A549 (cell line): ENCODE measurements at regions not wholly inside any gene's neighbourhood (a gene's known extent, or its start where the extent isn't known, plus 50 kb on each side); places are given as distances from the start of the nearest gene placed in this dataset.

ENCODE experiments used
- ATAC-seq, 2 experiments: fragments of 200-7000 bp in 1 of 2; fragments of >200 bp in 1 of 2; cut with Nextera tagmentation in 1 of 2; cut with Tn5 transposase in 1 of 2; 3 replicates each; pipeline versions ENCODE4 v1.8.0 to v1.9.1; 2018 to 2020; ENCODE audit warnings: mild to moderate bottlenecking in 1 of 2, moderate library complexity in 1 of 2
- CTCF ChIA-PET: fragments of 300-600 bp; sonication (Branson Sonifier 250); formaldehyde crosslinking; extraction: SDS; loops from one replicate; lab custom pipeline; 2021; ENCODE audit warnings: antibody characterized with exemption, inconsistent platforms; lab: Yijun Ruan, JAX
- POLR2A ChIA-PET: fragments of 350-600 bp; formaldehyde crosslinking; extraction: SDS; loops from one replicate; lab custom pipeline; 2021; ENCODE audit warnings: antibody characterized with exemption, inconsistent platforms; lab: Yijun Ruan, JAX
- DNase-seq, 2 experiments: peaks; one replicate each; pipeline versions ENCODE4 v3.0.0 to v3.0.0-alpha.2; 2011 to 2016; ENCODE audit warnings: low read depth in 1 of 2, low spot score in 1 of 2
- FAIRE-seq: peaks from 2 replicates; lab custom pipeline; 2011; peaks lifted over from hg19 to GRCh38; lab: Jason Lieb, UNC
- H3K27ac ChIP-seq, 2 experiments: fragments of >200 bp; sonication (Bioruptor Twin); formaldehyde crosslinking; 3 replicates each; pipeline ENCODE4 v1.5.1; 2016 to 2017
- H3K4me1 ChIP-seq: fragments of >200 bp; sonication (Bioruptor Twin); formaldehyde crosslinking; 3 replicates; pipeline ENCODE4 v1.6.1; 2016
- H3K4me2 ChIP-seq: fragments of >200 bp; sonication (Bioruptor Twin); formaldehyde crosslinking; 3 replicates; pipeline ENCODE4 v1.6.1; 2016
- H3K4me3 ChIP-seq: fragments of >200 bp; sonication (Bioruptor Twin); formaldehyde crosslinking; 3 replicates; pipeline ENCODE4 v1.5.1; 2016
- H3K9me3 ChIP-seq: fragments of >200 bp; sonication (Bioruptor Twin); formaldehyde crosslinking; 3 replicates; pipeline ENCODE4 v1.6.1; 2016
- BCL3 ChIP-seq: fragments of >200 bp; sonication (Bioruptor Twin); formaldehyde crosslinking; IDR thresholded peaks from 3 replicates; pipeline ENCODE4 v1.6.1; 2016
- CBX8 ChIP-seq: fragments of 200-600 bp; sonication (generic); IDR thresholded peaks from 2 replicates; pipeline ENCODE4 v1.6.1; 2016
- CEBPB ChIP-seq, 2 experiments: fragments of >200 bp in 1 of 2; sonication (Bioruptor Twin) in 1 of 2; formaldehyde crosslinking in 1 of 2; IDR thresholded peaks; 2 replicates each; pipeline ENCODE4 v1.6.1; 2012 to 2016
- CHD2 ChIP-seq: fragments of 150-350 bp; IDR thresholded peaks from 2 replicates; pipeline ENCODE4 v1.6.1; 2014; ENCODE audit warnings: low read length; ENCODE audit not compliant: partially characterized antibody
- E2F6 ChIP-seq: IDR thresholded peaks from 2 replicates; pipeline ENCODE4 v1.6.1; 2012; ENCODE audit warnings: low read depth, borderline replicate concordance
- EHF ChIP-seq: fragments of 250-450 bp; sonication (Bioruptor Pico); IDR thresholded peaks from 2 replicates; pipeline ENCODE4 v1.5.0; 2020; ENCODE audit warnings: mild to moderate bottlenecking
- EHMT2 ChIP-seq: fragments of 200-600 bp; sonication (generic); IDR thresholded peaks from 2 replicates; pipeline ENCODE4 v1.6.1; 2016; ENCODE audit warnings: antibody characterized with exemption, low read depth, mild to moderate bottlenecking, moderate library complexity
- ESRRA ChIP-seq: fragments of 150-350 bp; IDR thresholded peaks from 2 replicates; pipeline ENCODE4 v1.6.1; 2014; ENCODE audit warnings: mild to moderate bottlenecking, low read length, borderline replicate concordance
- FOSB ChIP-seq: fragments of 250-450 bp; sonication (Bioruptor Pico); IDR thresholded peaks from 2 replicates; pipeline ENCODE4 v1.5.0; 2020; ENCODE audit warnings: mild to moderate bottlenecking, moderate library complexity
- FOSL2 ChIP-seq, 2 experiments: fragments of 450-650 bp in 1 of 2; fragments of >200 bp in 1 of 2; sonication (Bioruptor Twin) in 1 of 2; formaldehyde crosslinking; IDR thresholded peaks; 2 replicates each; pipeline versions ENCODE4 v1.5.0 to v1.6.1; 2016 to 2020; ENCODE audit warnings: mild to moderate bottlenecking in 1 of 2, moderate library complexity in 1 of 2
- GATA3 ChIP-seq: IDR thresholded peaks from 2 replicates; pipeline ENCODE4 v1.6.1; 2012; ENCODE audit warnings: borderline replicate concordance
- HEYL ChIP-seq: fragments of 250-450 bp; sonication (Bioruptor Pico); IDR thresholded peaks from 2 replicates; pipeline ENCODE4 v1.8.0; 2021; ENCODE audit warnings: mild to moderate bottlenecking, moderate library complexity
- HMGXB4 ChIP-seq: fragments of 250-450 bp; sonication (Bioruptor Pico); IDR thresholded peaks from 2 replicates; pipeline ENCODE4 v1.5.0; 2021; ENCODE audit warnings: mild to moderate bottlenecking, moderate library complexity, borderline replicate concordance
- HOXB13 ChIP-seq: fragments of 250-450 bp; sonication (Bioruptor Pico); IDR thresholded peaks from 2 replicates; pipeline ENCODE4 v1.5.0; 2020; ENCODE audit warnings: low read depth, mild to moderate bottlenecking, moderate library complexity
- HOXB5 ChIP-seq: fragments of 250-450 bp; sonication (Bioruptor Pico); IDR thresholded peaks from 2 replicates; pipeline ENCODE4 v1.5.0; 2020; ENCODE audit warnings: mild to moderate bottlenecking, moderate library complexity
- MAZ ChIP-seq: fragments of 150-350 bp; IDR thresholded peaks from 2 replicates; pipeline ENCODE4 v1.6.1; 2014; ENCODE audit warnings: antibody characterized with exemption, low read depth, low read length, borderline replicate concordance
- NFE2L2 ChIP-seq: fragments of 150-350 bp; conservative IDR thresholded peaks from 2 replicates; pipeline ENCODE4 v1.6.1; 2014; ENCODE audit warnings: low read length
- PHF8 ChIP-seq: fragments of 200-600 bp; sonication (generic); IDR thresholded peaks from 2 replicates; pipeline ENCODE4 v1.6.1; 2016; ENCODE audit warnings: low read depth, mild to moderate bottlenecking, antibody characterized with exemption, moderate library complexity, borderline replicate concordance
- POLR2A ChIP-seq: IDR thresholded peaks from 2 replicates; pipeline ENCODE4 v1.6.1; 2012; ENCODE audit warnings: mild to moderate bottlenecking, low read length
- POLR2AphosphoS2 ChIP-seq: conservative IDR thresholded peaks from 2 replicates; pipeline ENCODE4 v1.6.1; 2012; ENCODE audit warnings: low read length, improper control_type of control experiment, inconsistent platforms
- RARB ChIP-seq: fragments of 250-450 bp; sonication (Bioruptor Pico); IDR thresholded peaks from 2 replicates; pipeline ENCODE4 v1.8.0; 2021; ENCODE audit warnings: mild to moderate bottlenecking, moderate library complexity
- RFX5 ChIP-seq: fragments of 450-650 bp; IDR thresholded peaks from 2 replicates; pipeline ENCODE4 v1.7.1; 2014; ENCODE audit warnings: antibody characterized with exemption, mild to moderate bottlenecking, moderate library complexity
- TFCP2L1 ChIP-seq: fragments of 250-450 bp; sonication (Bioruptor Pico); IDR thresholded peaks from 2 replicates; pipeline ENCODE4 v1.5.0; 2021; ENCODE audit warnings: mild to moderate bottlenecking
- USF2 ChIP-seq: fragments of 450-650 bp; IDR thresholded peaks from 2 replicates; pipeline ENCODE4 v1.6.1; 2014; ENCODE audit warnings: antibody characterized with exemption
- ZFP36 ChIP-seq: fragments of 450-650 bp; IDR thresholded peaks from 2 replicates; pipeline ENCODE4 v1.6.1; 2014; ENCODE audit warnings: borderline replicate concordance; ENCODE audit not compliant: partially characterized antibody
- ZSCAN20 ChIP-seq: fragments of 250-450 bp; sonication (Bioruptor Pico); IDR thresholded peaks from 2 replicates; pipeline ENCODE4 v1.8.0; 2022; ENCODE audit warnings: mild to moderate bottlenecking, moderate library complexity
- WGBS: methylation state at CpG from one replicate; pipeline ENCODE4 v1.1.6; 2017; ENCODE audit errors: missing lambda C conversion rate; 5-methylcytosine and 5-hydroxymethylcytosine counted together
- TF ChIP-seq, protein P1 (sequence below): fragments of 250-450 bp; sonication (Bioruptor Pico); IDR thresholded peaks from 2 replicates; pipeline ENCODE4 v1.5.0; 2020; ENCODE audit warnings: low read depth, mild to moderate bottlenecking, moderate library complexity
- TF ChIP-seq, protein P2 (sequence below): fragments of >200 bp; sonication (Bioruptor Twin); formaldehyde crosslinking; IDR thresholded peaks from 3 replicates; pipeline ENCODE4 v1.5.1; 2016
- TF ChIP-seq, protein P3 (sequence below): IDR thresholded peaks from 2 replicates; pipeline ENCODE4 v1.6.1; 2012

- Histone ChIP-seq H3K4me1 (no peaks in the 10 kb centered on the region), H3K4me3 (no peak overlapping the region), H3K27ac (no peak overlapping the region), H3K4me2 (no peak overlapping the region), H3K9me3 (no peaks in the 10 kb centered on the region)
- CTCF ChIA-PET, result no interaction called here
- FAIRE-seq, result no peak
- no peak for ATAC-seq
- POLR2A ChIA-PET, result no interaction called here
- TF ChIP-seq NFE2L2 (no peak), EHF (CRISPR knock-in tag) (no peak), ZFP36 (no peak), TFCP2L1 (CRISPR knock-in tag) (no peak), HEYL (CRISPR knock-in tag) (no peak), POLR2AphosphoS2 (no peak), CHD2 (no peak), BCL3 (no peak), HOXB5 (CRISPR knock-in tag) (no peak)
- TF ChIP-seq, protein P1, sequence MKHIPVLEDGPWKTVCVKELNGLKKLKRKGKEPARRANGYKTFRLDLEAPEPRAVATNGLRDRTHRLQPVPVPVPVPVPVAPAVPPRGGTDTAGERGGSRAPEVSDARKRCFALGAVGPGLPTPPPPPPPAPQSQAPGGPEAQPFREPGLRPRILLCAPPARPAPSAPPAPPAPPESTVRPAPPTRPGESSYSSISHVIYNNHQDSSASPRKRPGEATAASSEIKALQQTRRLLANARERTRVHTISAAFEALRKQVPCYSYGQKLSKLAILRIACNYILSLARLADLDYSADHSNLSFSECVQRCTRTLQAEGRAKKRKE (CRISPR knock-in tag), result no peak
- TF ChIP-seq, protein P2, sequence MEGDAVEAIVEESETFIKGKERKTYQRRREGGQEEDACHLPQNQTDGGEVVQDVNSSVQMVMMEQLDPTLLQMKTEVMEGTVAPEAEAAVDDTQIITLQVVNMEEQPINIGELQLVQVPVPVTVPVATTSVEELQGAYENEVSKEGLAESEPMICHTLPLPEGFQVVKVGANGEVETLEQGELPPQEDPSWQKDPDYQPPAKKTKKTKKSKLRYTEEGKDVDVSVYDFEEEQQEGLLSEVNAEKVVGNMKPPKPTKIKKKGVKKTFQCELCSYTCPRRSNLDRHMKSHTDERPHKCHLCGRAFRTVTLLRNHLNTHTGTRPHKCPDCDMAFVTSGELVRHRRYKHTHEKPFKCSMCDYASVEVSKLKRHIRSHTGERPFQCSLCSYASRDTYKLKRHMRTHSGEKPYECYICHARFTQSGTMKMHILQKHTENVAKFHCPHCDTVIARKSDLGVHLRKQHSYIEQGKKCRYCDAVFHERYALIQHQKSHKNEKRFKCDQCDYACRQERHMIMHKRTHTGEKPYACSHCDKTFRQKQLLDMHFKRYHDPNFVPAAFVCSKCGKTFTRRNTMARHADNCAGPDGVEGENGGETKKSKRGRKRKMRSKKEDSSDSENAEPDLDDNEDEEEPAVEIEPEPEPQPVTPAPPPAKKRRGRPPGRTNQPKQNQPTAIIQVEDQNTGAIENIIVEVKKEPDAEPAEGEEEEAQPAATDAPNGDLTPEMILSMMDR, result no peak
- TF ChIP-seq, all 56 proteins: peak for 0
- 14% methylated on average over 1 of the region's 1 CpG for WGBS
- DNase-seq, result no peak
Observed at GRCh38 chr9:27945386-27945785, 372.1 kb upstream of the C9orf72 start.

DNA sequence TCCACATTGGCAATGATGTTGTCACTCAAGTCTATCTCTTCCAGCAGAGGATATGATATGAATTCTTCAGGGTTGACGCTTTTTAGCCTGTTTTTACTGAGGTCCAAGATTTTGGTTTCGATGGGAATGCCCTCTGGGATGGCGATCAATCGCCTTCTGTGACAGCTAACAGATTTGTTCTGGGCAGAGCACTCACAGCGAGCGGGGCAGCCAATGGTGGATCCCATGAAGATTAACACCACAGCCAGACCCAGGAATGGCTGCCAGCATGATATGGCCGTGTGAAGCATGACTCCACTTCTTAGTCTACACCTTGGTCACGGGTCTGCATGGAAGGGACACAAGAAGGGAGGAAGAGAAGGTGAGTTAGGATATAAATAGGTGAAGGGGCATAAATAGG is 377.1 kb upstream of the C9orf72 start:
- Histone ChIP-seq H3K4me2 (no peak overlapping the region), H3K4me1 (no peaks in the 10 kb centered on the region), H3K27ac (no peak overlapping the region), H3K9me3 (no peaks in the 10 kb centered on the region)
- WGBS, result 20% methylated on average over 8 of the region's 8 CpGs
- ATAC-seq (no peak), FAIRE-seq (no peak)
- CTCF ChIA-PET, result no interaction called here
- TF ChIP-seq PHF8 (no peak), HMGXB4 (CRISPR knock-in tag) (no peak), GATA3 (no peak), RARB (CRISPR knock-in tag) (no peak), ESRRA (no peak), HOXB13 (CRISPR knock-in tag) (no peak), FOSL2 (IDR thresholded peaks at IDR 0.05) (no peak), FOSL2 (CRISPR knock-in tag; IDR thresholded peaks at IDR 0.05) (no peak), MAZ (no peak), EHMT2 (no peak), USF2 (no peak), CBX8 (no peak), FOSB (no peak), ZSCAN20 (CRISPR knock-in tag) (no peak), CEBPB (IDR thresholded peaks at IDR 0.05) (no peak), POLR2A (no peak), RFX5 (no peak), E2F6 (no peak)
- TF ChIP-seq, protein P1 (CRISPR knock-in tag), result no peak
- TF ChIP-seq, protein P3, sequence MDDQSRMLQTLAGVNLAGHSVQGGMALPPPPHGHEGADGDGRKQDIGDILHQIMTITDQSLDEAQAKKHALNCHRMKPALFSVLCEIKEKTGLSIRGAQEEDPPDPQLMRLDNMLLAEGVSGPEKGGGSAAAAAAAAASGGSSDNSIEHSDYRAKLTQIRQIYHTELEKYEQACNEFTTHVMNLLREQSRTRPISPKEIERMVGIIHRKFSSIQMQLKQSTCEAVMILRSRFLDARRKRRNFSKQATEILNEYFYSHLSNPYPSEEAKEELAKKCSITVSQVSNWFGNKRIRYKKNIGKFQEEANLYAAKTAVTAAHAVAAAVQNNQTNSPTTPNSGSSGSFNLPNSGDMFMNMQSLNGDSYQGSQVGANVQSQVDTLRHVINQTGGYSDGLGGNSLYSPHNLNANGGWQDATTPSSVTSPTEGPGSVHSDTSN, result no peak
- TF ChIP-seq, all 56 proteins: peak for 0
- no peak for DNase-seq
- H3K4me3 ChIP-seq, result no peak overlapping the region
- POLR2A ChIA-PET, result no interaction called here
